ENCODE measurements at regions not wholly inside any gene's neighbourhood (a gene's known extent, or its start where the extent isn't known, plus 50 kb on each side); places are given as distances from the start of the nearest gene placed in this dataset.

GRCh38 chr10:8532647-8533046, 478.2 kb downstream of the GATA3 start:
- Histone ChIP-seq H3K27ac (ENCODE audit: control insufficient read depth, insufficient read depth, low read length) (no peak overlapping the region), H3K4me1 (ENCODE audit: control insufficient read depth, extremely low read depth, insufficient read depth, low read length) (no peaks in the 10 kb centered on the region), H3K27me3 (ENCODE audit: control insufficient read depth, extremely low read depth, insufficient read depth, low read length) (no peaks in the 10 kb centered on the region), H4K20me1 (ENCODE audit: control insufficient read depth, extremely low read depth, insufficient read depth, low read length) (no peaks in the 10 kb centered on the region), H3K9me3 (ENCODE audit: control insufficient read depth, low read depth, low read length) (no peaks in the 10 kb centered on the region), H3K4me3 (ENCODE audit: control insufficient read depth in 2 of 3, extremely low read depth in 1 of 3, insufficient read depth in 2 of 3, low read depth in 1 of 3, low read length in 3 of 3) (no peak overlapping the region), H3K36me3 (ENCODE audit: control insufficient read depth in 2 of 2, extremely low read depth in 1 of 2, insufficient read depth in 2 of 2, low read length in 2 of 2) (no peaks in the 10 kb centered on the region), H3K4me2 (ENCODE audit: control insufficient read depth, extremely low read depth, insufficient read depth, low read depth, low read length) (no peak overlapping the region), H2AFZ (ENCODE audit: control insufficient read depth, low read length) (no peak overlapping the region), H3K9me1 (ENCODE audit: control insufficient read depth, extremely low read depth, insufficient read depth, low read length) (no peaks in the 10 kb centered on the region), H3K9ac (ENCODE audit: control insufficient read depth, extremely low read depth, insufficient read depth, low read length) (no peak overlapping the region), H3K79me2 (ENCODE audit: control insufficient read depth, insufficient read depth, low read length) (no peaks in the 10 kb centered on the region)
- DNase-seq (ENCODE audit: low read depth, low spot score) (no peak), FAIRE-seq (no peak)
- dilution Hi-C loops (cut with MboI; ENCODE audit: extremely low pct_ligation_motif_present, low sequenced_read_pairs) = no loop called here
- TF ChIP-seq CTCF (optimal IDR thresholded peaks at IDR 0.05 in 1 of 3, IDR thresholded peaks at IDR 0.05 in 1 of 3, conservative IDR thresholded peaks at IDR 0.05 in 1 of 3; ENCODE audit: extremely low read depth in 1 of 3, insufficient read depth in 2 of 3, low read length in 3 of 3) (no peak), EZH2 (IDR thresholded peaks at IDR 0.05; ENCODE audit: low read length) (no peak)

GRCh38 chr10:8533462-8533861, 479.0 kb downstream of the GATA3 start:
- H4K20me1 ChIP-seq (ENCODE audit: control insufficient read depth, extremely low read depth, insufficient read depth, low read length) = no peaks in the 10 kb centered on the region
- H2AFZ ChIP-seq (ENCODE audit: control insufficient read depth, low read length) = no peak overlapping the region
- TF ChIP-seq EZH2 (IDR thresholded peaks at IDR 0.05; ENCODE audit: low read length) = no peak
- TF ChIP-seq CTCF (optimal IDR thresholded peaks at IDR 0.05 in 1 of 3, IDR thresholded peaks at IDR 0.05 in 1 of 3, conservative IDR thresholded peaks at IDR 0.05 in 1 of 3; ENCODE audit: extremely low read depth in 1 of 3, insufficient read depth in 2 of 3, low read length in 3 of 3) = no peak
- no peak for FAIRE-seq
- no peak overlapping the region for H3K4me3 ChIP-seq (ENCODE audit: control insufficient read depth in 2 of 3, extremely low read depth in 1 of 3, insufficient read depth in 2 of 3, low read depth in 1 of 3, low read length in 3 of 3)
- no peaks in the 10 kb centered on the region for H3K9me1 ChIP-seq (ENCODE audit: control insufficient read depth, extremely low read depth, insufficient read depth, low read length)
- H3K27me3 ChIP-seq (ENCODE audit: control insufficient read depth, extremely low read depth, insufficient read depth, low read length) = no peaks in the 10 kb centered on the region
- no peaks in the 10 kb centered on the region for H3K4me1 ChIP-seq (ENCODE audit: control insufficient read depth, extremely low read depth, insufficient read depth, low read length)
- no peaks in the 10 kb centered on the region for H3K36me3 ChIP-seq (ENCODE audit: control insufficient read depth in 2 of 2, extremely low read depth in 1 of 2, insufficient read depth in 2 of 2, low read length in 2 of 2)
- H3K9me3 ChIP-seq (ENCODE audit: control insufficient read depth, low read depth, low read length) = no peaks in the 10 kb centered on the region
- H3K27ac ChIP-seq (ENCODE audit: control insufficient read depth, insufficient read depth, low read length) = no peak overlapping the region
- no peak overlapping the region for H3K9ac ChIP-seq (ENCODE audit: control insufficient read depth, extremely low read depth, insufficient read depth, low read length)
- dilution Hi-C loops (cut with MboI; ENCODE audit: extremely low pct_ligation_motif_present, low sequenced_read_pairs) = no loop called here
- no peaks in the 10 kb centered on the region for H3K79me2 ChIP-seq (ENCODE audit: control insufficient read depth, insufficient read depth, low read length)
- no peak overlapping the region for H3K4me2 ChIP-seq (ENCODE audit: control insufficient read depth, extremely low read depth, insufficient read depth, low read depth, low read length)
- no peak for DNase-seq (ENCODE audit: low read depth, low spot score)
